Osteoblast (primary cell): ENCODE measurements at regions not wholly inside any gene's neighbourhood (a gene's known extent, or its start where the extent isn't known, plus 50 kb on each side); places are given as distances from the start of the nearest gene placed in this dataset.

Experiments
- DNase-seq: peaks from one replicate; pipeline ENCODE4 v3.0.0; 2011; ENCODE audit warnings: low spot score, mixed read lengths; ENCODE audit not compliant: insufficient read length; ENCODE audit errors: missing footprints
- H2AFZ ChIP-seq: 2 replicates; pipeline ENCODE4 v1.6.0; 2011; ENCODE audit warnings: mild to moderate bottlenecking, low read length
- H3K27ac ChIP-seq: 2 replicates; pipeline ENCODE4 v1.5.1; 2011; ENCODE audit warnings: mild to moderate bottlenecking, low read depth, low read length, moderate library complexity
- H3K27me3 ChIP-seq: 2 replicates; pipeline ENCODE4 v1.6.0; 2012; ENCODE audit warnings: mild to moderate bottlenecking, control low read depth, inconsistent platforms, low read length, moderate library complexity; ENCODE audit not compliant: insufficient read depth
- H3K36me3 ChIP-seq: 2 replicates; pipeline ENCODE4 v1.5.1; 2011; ENCODE audit warnings: mild to moderate bottlenecking, low read length, control low read depth, moderate library complexity; ENCODE audit not compliant: insufficient read depth
- H3K4me1 ChIP-seq: 2 replicates; pipeline ENCODE4 v1.5.1; 2011; ENCODE audit warnings: mild to moderate bottlenecking, low read length, control low read depth, moderate library complexity; ENCODE audit not compliant: insufficient read depth
- H3K4me2 ChIP-seq: 2 replicates; pipeline ENCODE4 v1.6.0; 2011; ENCODE audit warnings: mild to moderate bottlenecking, low read length; ENCODE audit not compliant: insufficient read depth
- H3K4me3 ChIP-seq: fragments of 200-600 bp; sonication (generic); 3 replicates; pipeline ENCODE4 v1.5.1; 2012; ENCODE audit warnings: mild to moderate bottlenecking, low read length, inconsistent platforms; ENCODE audit not compliant: insufficient read depth
- H3K79me2 ChIP-seq: 2 replicates; pipeline ENCODE4 v1.6.0; 2012; ENCODE audit warnings: mild to moderate bottlenecking, low read length, control low read depth, inconsistent platforms; ENCODE audit not compliant: insufficient read depth
- H3K9me3 ChIP-seq: 2 replicates; pipeline ENCODE4 v1.5.1; 2011; ENCODE audit warnings: low read depth, low read length, control low read depth
- H4K20me1 ChIP-seq: 2 replicates; pipeline ENCODE4 v1.6.0; 2012; ENCODE audit warnings: mild to moderate bottlenecking, low read length, control low read depth; ENCODE audit not compliant: insufficient read depth
- TF ChIP-seq, protein P1 (sequence below): IDR thresholded peaks from 2 replicates; pipeline ENCODE4 v1.5.1; 2011; ENCODE audit warnings: mild to moderate bottlenecking, low read depth, low read length, moderate library complexity; ENCODE audit errors: extremely low read depth

DNA sequence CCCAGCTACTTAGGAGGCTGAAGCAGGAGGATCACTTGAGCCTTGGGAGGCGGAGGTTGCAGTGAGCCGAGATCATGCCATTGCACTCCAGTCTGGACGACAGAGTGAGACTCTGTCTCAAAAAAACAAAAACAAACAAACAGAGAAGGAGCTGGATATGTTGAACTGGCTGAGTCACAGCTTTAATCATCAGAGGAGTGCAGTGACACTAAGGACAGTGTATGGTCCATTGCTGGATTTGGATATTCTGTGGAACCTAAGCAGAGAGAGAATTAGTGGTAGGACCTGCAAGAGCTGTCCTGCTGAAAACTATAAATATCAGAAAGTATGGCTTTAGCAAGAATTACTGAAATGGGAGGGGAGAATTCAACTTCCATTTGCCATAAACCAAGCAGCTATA is 163.0 kb upstream of the PELI2 start:
- peaks cover 9% of the 10 kb centered on the region for H3K27me3 ChIP-seq
- H3K4me2 ChIP-seq, result no peak overlapping the region
- TF ChIP-seq, protein P1, sequence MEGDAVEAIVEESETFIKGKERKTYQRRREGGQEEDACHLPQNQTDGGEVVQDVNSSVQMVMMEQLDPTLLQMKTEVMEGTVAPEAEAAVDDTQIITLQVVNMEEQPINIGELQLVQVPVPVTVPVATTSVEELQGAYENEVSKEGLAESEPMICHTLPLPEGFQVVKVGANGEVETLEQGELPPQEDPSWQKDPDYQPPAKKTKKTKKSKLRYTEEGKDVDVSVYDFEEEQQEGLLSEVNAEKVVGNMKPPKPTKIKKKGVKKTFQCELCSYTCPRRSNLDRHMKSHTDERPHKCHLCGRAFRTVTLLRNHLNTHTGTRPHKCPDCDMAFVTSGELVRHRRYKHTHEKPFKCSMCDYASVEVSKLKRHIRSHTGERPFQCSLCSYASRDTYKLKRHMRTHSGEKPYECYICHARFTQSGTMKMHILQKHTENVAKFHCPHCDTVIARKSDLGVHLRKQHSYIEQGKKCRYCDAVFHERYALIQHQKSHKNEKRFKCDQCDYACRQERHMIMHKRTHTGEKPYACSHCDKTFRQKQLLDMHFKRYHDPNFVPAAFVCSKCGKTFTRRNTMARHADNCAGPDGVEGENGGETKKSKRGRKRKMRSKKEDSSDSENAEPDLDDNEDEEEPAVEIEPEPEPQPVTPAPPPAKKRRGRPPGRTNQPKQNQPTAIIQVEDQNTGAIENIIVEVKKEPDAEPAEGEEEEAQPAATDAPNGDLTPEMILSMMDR, result no peak
- no peak overlapping the region for H2AFZ ChIP-seq
- no peak for DNase-seq
- H3K9me3 ChIP-seq, result no peaks in the 10 kb centered on the region
- no peak overlapping the region for H3K27ac ChIP-seq
- no peaks in the 10 kb centered on the region for H3K79me2 ChIP-seq
- no peaks in the 10 kb centered on the region for H4K20me1 ChIP-seq
- H3K4me1 ChIP-seq, result no peaks in the 10 kb centered on the region
- no peak overlapping the region for H3K4me3 ChIP-seq
- H3K36me3 ChIP-seq, result no peaks in the 10 kb centered on the region

DNA sequence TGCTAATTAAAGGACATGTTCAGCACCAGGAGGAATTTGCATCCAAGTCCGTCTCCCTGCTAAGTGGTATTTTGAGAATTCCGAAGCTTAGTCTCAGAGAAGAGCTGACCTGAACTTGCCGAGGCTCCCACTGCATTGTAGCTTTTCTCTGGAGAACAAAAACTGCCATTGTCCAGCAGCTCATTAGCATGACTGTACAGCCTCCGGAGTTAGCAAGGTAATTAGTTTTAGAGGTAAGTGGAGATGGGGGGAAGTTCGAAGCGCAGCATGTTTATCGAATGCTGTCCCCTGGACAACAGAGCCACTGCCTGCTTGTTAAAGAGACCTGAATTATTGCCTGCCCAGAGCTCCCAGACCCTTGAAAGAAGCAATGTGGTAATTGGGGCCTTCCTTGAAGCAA is 160.3 kb upstream of the PELI2 start:
- no peaks in the 10 kb centered on the region for H3K9me3 ChIP-seq
- no peak for DNase-seq
- no peak overlapping the region for H2AFZ ChIP-seq
- no peaks in the 10 kb centered on the region for H3K79me2 ChIP-seq
- H3K27ac ChIP-seq, result no peak overlapping the region
- TF ChIP-seq, protein P1, result no peak
- H3K4me3 ChIP-seq, result no peak overlapping the region
- no peaks in the 10 kb centered on the region for H4K20me1 ChIP-seq
- H3K36me3 ChIP-seq, result no peaks in the 10 kb centered on the region
- no peak overlapping the region for H3K4me2 ChIP-seq
- peaks cover 10% of the 10 kb centered on the region for H3K27me3 ChIP-seq
- no peaks in the 10 kb centered on the region for H3K4me1 ChIP-seq

DNA sequence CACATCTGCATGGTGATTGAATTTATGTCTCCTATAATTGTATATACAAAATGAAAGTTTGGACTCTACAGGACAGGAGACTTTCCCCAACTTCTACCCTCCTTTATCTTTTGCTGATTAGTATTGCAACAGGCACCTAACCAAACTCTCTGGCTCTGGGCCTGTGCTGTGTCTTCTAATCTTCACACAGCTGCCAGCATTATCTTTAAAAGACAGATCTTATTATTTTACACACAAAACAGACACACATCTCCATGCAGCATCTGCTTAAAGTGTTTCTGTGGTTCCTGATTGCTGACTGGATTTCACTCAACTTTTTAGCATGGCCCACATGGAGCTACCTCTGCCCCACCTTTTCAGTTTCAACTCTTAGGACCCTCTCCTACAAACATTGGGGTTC is 154.9 kb upstream of the PELI2 start:
- H2AFZ ChIP-seq, result no peak overlapping the region
- H4K20me1 ChIP-seq, result no peaks in the 10 kb centered on the region
- no peak overlapping the region for H3K4me2 ChIP-seq
- no peak overlapping the region for H3K27ac ChIP-seq
- no peaks in the 10 kb centered on the region for H3K79me2 ChIP-seq
- H3K4me3 ChIP-seq, result no peak overlapping the region
- DNase-seq, result no peak
- H3K27me3 ChIP-seq, result peaks cover 6% of the 10 kb centered on the region
- H3K4me1 ChIP-seq, result no peaks in the 10 kb centered on the region
- TF ChIP-seq, protein P1, result no peak
- no peaks in the 10 kb centered on the region for H3K36me3 ChIP-seq
- H3K9me3 ChIP-seq, result no peaks in the 10 kb centered on the region

DNA sequence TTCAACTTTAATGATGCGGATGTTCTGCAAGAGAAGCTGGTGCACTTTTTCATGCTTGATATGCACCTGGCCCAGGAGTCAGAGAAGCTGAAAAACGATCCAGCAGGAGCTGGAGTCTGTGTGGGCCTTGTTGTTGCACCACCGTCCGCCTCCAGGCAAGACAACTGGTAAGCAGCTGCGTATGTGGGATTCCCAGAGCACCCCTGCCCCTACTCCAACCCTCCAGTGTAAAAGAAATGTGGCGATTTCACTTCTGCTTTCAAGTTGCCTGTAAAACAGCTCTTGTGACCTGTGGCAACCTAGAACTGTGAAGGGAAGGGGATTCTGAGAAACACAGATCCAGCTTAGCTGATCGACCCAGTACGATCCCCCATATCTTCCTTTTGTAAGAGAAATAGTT is 154.1 kb upstream of the PELI2 start:
- Histone ChIP-seq H3K9me3 (no peaks in the 10 kb centered on the region), H3K27ac (no peak overlapping the region), H4K20me1 (no peaks in the 10 kb centered on the region), H3K27me3 (peaks cover 6% of the 10 kb centered on the region), H3K4me3 (no peak overlapping the region), H3K4me2 (no peak overlapping the region), H3K4me1 (no peaks in the 10 kb centered on the region), H2AFZ (no peak overlapping the region), H3K79me2 (no peaks in the 10 kb centered on the region), H3K36me3 (no peaks in the 10 kb centered on the region)
- TF ChIP-seq, protein P1, result no peak
- DNase-seq, result no peak
